NT2/D1 (cell line): ENCODE measurements at regions not wholly inside any gene's neighbourhood (a gene's known extent, or its start where the extent isn't known, plus 50 kb on each side); places are given as distances from the start of the nearest gene placed in this dataset.
"Not testable (repeated sequence)": the region's sequence is repeated elsewhere in the genome, so short reads cannot be mapped to it uniquely, and the experiment has no call there.

Source experiments
- DNase-seq: peaks from one replicate; pipeline ENCODE4 v3.0.0-alpha.2; 2011; ENCODE audit warnings: low read depth, low spot score
- H3K27me3 ChIP-seq: 2 replicates; pipeline ENCODE4 v1.6.0; 2011; ENCODE audit warnings: mild to moderate bottlenecking; ENCODE audit not compliant: insufficient read length, insufficient read depth
- H3K36me3 ChIP-seq: 2 replicates; pipeline ENCODE4 v1.6.1; 2011; ENCODE audit warnings: mild to moderate bottlenecking, low read length, mixed read lengths; ENCODE audit not compliant: insufficient read depth, insufficient read length
- H3K4me1 ChIP-seq: 2 replicates; pipeline ENCODE4 v1.5.1; 2011; ENCODE audit not compliant: insufficient read depth, insufficient read length
- H3K4me3 ChIP-seq: 2 replicates; pipeline ENCODE4 v1.5.1; 2011; ENCODE audit warnings: low read depth; ENCODE audit not compliant: insufficient read length
- H3K9ac ChIP-seq: 2 replicates; pipeline ENCODE4 v1.6.0; 2011; ENCODE audit warnings: low read depth; ENCODE audit not compliant: insufficient read length
- H3K9me3 ChIP-seq: 2 replicates; pipeline ENCODE4 v1.5.1; 2011; ENCODE audit warnings: mild to moderate bottlenecking, low read length; ENCODE audit not compliant: insufficient read depth
- SUZ12 ChIP-seq: IDR thresholded peaks from 2 replicates; pipeline ENCODE4 v1.6.1; 2011; ENCODE audit not compliant: insufficient read length, insufficient read depth; ENCODE audit errors: extremely low read depth
- YY1 ChIP-seq: IDR thresholded peaks from 2 replicates; pipeline ENCODE4 v1.6.1; 2011; ENCODE audit not compliant: insufficient read length, insufficient read depth
- ZNF274 ChIP-seq: IDR thresholded peaks from 2 replicates; pipeline ENCODE4 v1.6.1; 2011; ENCODE audit warnings: mild to moderate bottlenecking, low read depth, low read length

DNA sequence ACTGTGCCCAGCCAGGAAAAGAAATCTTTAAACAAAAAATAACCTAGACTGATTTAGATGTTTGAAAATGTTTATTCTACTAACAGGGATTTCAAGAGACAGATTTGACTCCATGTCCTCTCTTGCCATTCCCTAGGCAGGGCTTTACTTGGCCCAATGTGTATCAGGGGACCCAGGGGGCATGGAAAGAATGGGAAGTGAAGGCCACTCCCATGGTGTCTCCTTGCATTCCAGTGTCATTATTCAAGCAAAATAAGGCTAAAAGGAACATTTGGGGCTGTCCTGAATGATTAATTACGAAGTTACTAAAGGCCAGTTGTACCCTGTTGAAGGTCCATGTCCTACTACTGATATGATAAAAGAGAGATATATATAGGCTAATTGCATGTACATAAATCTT, 151.9 kb upstream of the ATF7IP start:
- Histone ChIP-seq H3K4me1 (peaks cover 3% of the 10 kb centered on the region), H3K4me3 (no peak overlapping the region), H3K9me3 (no peaks in the 10 kb centered on the region), H3K36me3 (no peaks in the 10 kb centered on the region), H3K9ac (no peak overlapping the region), H3K27me3 (no peaks in the 10 kb centered on the region)
- no peak for TF ChIP-seq YY1
- TF ChIP-seq SUZ12, result no peak
- TF ChIP-seq ZNF274, result no peak
- DNase-seq, result no peak

DNA sequence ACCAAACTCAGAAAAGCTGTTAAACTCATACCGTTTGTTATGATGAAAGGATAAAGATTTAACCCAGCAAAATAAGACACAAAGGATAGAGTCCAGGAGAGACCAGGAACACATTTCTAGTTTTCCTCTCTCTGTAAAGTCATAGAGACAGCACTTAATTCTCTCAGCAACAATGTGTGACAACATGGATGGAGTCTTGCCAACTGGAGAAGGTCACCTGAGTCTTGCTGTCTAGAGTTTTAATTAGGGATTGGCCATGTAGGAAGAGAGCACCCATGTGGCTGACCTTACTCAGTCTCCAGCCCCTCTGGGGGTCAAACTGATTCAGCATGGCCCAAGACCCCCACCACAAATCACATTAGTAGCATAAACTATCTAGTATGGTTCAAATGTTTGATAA, 151.0 kb upstream of the ATF7IP start:
- Histone ChIP-seq H3K9me3 (no peaks in the 10 kb centered on the region), H3K27me3 (no peaks in the 10 kb centered on the region)

DNA sequence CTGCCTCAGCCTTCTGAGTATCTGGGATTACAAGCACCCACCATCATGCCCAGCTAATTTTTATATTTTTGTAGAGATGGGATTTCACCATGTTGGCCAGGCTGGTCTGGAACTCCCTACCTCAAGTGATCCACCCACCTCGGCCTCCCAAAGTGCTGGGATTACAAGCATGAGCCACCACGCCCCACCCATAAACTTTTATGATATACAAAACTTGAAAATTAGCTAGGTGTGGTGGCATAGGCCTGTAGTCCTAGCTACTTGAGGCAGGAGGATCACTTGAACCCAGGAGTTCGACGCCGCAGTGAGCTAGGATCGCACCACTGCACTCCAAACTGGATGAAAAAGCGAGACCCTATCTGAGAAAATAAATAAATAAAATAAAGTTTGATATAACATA, 149.5 kb upstream of the ATF7IP start:
- H3K9me3 ChIP-seq, H3K4me3 ChIP-seq, H3K9ac ChIP-seq, H3K36me3 ChIP-seq, H3K27me3 ChIP-seq, DNase-seq, H3K4me1 ChIP-seq: not testable (repeated sequence)

More for the DNA sequence above, 151.0 kb upstream of the ATF7IP start:
- Histone ChIP-seq H3K4me1 (peaks cover 3% of the 10 kb centered on the region), H3K36me3 (no peaks in the 10 kb centered on the region), H3K4me3 (no peak overlapping the region), H3K9ac (no peak overlapping the region)
- TF ChIP-seq SUZ12 (no peak), YY1 (no peak), ZNF274 (no peak)
- DNase-seq, result no peak

DNA sequence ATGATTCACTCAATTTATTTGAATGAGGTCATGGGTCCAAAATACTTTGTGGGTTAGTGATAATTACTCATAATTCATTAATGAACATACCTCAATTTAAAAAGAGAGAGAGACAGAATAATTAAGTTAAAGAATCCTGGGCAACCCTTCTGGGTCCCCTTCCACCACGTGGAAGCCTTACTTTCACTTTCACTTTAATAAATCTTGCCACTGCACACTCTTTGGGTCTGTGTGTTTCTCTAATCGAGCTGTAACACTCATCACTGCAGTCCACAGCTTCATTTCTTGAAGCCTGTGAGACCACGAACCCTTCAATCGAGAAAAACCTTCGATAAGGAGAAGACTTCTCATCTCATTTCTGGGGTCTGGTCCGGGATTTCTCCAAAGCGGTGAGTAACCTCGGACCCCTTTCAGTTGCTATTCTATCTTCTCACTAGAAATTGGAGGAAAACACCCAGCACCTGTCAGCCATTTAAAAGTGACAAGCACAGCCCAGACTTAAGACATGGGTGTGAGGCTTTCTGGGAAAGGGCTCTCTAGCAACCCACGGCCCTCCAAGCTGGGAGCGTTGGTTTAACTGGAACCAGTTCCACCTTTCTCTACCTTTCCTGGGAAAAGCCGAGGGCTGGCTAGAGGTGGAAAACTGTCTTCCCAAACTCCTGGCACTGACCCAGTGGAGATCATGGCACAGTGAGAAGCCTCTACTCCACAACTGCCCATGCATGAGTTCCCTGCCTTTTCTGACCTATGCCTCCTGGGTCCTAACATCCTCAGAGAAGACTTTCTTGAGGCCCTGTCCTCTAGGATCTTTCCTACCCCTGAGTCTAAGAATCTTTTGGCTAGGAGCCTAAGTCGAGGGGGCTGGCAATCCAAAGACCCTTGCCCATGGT, 148.8 kb upstream of the ATF7IP start:
- Histone ChIP-seq H3K9ac (no peak overlapping the region), H3K4me3 (no peak overlapping the region), H3K9me3 (peaks cover 8% of the 10 kb centered on the region; the same call in 1 of the 2 replicates), H3K27me3 (no peaks in the 10 kb centered on the region), H3K4me1 (peaks cover 3% of the 10 kb centered on the region), H3K36me3 (no peaks in the 10 kb centered on the region)
- no peak for DNase-seq
- TF ChIP-seq SUZ12 (no peak), YY1 (no peak), ZNF274 (no peak)

DNA sequence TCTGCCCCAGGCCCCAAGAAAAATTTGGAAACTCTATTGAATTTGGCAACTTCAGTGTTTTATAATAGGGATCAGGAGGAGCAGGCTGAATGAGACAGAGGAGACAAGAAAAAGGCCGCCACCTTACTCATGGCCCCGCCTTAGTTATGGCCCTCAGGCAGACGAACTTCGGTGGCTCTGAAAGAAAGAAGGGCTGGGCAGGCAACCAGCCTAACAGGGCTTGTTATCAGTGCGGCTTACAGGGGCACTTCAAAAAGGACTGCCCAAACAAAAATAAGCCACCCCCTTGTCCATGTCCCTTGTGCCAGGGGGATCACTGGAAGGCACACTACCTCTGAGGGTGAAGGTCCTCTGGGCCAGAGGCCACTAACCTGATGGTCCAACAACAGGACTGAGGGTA, 146.3 kb upstream of the ATF7IP start:
- TF ChIP-seq SUZ12 (no peak), ZNF274 (no peak), YY1 (no peak)
- Histone ChIP-seq H3K36me3 (no peaks in the 10 kb centered on the region), H3K4me1 (no peaks in the 10 kb centered on the region), H3K9me3 (peaks cover 8% of the 10 kb centered on the region; the same call in 1 of the 2 replicates), H3K9ac (no peak overlapping the region), H3K4me3 (no peak overlapping the region), H3K27me3 (no peaks in the 10 kb centered on the region)
- DNase-seq, result no peak

DNA sequence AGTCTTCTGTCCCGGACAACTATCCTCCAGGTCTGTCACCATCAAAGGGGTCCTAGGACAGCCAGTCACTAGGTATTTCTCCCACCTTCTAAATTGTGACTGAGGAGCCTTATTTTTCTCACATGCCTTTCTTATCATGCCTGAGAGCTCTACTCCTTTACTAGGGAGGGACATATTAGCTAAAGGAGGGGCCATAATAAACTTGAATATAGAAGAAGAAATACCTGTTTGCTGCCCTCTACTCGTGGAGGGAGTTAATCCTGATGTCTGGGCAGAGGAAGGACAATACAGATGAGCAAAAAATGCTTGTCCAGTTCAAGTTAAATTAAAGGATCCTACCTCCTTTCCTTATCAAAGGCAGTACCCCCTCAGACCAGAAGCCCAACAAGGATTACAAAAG, 145.8 kb upstream of the ATF7IP start:
- not testable (repeated sequence) for H3K4me3 ChIP-seq, H3K27me3 ChIP-seq, DNase-seq, H3K9ac ChIP-seq, H3K4me1 ChIP-seq, H3K9me3 ChIP-seq, H3K36me3 ChIP-seq

DNA sequence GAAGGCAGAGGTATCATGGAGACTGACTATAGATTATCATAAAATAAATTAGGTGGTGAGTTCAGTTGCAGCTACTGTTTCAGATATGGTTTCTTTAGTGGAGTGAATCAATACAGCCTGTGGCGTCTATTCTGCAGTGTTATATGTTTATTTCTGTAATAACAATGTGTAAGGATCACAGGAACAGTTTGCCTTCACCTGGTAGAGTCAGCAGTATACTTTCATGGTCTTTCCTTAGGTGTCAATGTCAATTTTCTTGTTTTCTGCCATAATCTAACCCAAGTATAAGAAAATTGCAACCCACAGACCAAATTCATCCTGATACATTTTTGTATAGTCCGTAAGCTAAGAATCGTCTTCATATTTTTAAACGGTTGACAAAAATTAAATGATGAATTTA, 140.4 kb upstream of the ATF7IP start:
- H3K4me3 ChIP-seq, result no peak overlapping the region
- H3K9ac ChIP-seq, result no peak overlapping the region
- H3K27me3 ChIP-seq, result no peaks in the 10 kb centered on the region
- TF ChIP-seq ZNF274 (no peak), SUZ12 (no peak), YY1 (no peak)
- no peaks in the 10 kb centered on the region for H3K36me3 ChIP-seq
- peaks cover 12% of the 10 kb centered on the region for H3K9me3 ChIP-seq
- H3K4me1 ChIP-seq, result no peaks in the 10 kb centered on the region
- DNase-seq, result no peak

DNA sequence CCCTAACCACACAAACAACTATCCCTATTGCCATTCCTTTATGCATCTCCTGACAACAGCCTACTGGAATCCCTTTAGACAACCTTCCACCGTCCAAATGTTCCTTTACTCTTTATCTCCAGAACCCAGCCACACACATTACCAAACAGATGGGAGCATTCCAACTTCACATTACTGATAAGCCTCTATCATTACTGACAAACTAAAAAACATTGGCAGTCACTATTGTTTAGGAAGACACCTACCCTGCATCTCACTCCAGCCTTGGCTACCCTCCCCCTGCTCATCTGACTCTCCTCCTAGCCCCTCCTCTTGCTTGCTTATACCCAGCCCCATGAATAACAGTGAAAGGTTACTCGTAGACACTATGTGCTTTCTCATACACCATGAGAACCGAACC, 130.3 kb upstream of the ATF7IP start:
- H3K36me3 ChIP-seq, H3K27me3 ChIP-seq, DNase-seq, H3K4me3 ChIP-seq, H3K9ac ChIP-seq, H3K9me3 ChIP-seq, H3K4me1 ChIP-seq: not testable (repeated sequence)

DNA sequence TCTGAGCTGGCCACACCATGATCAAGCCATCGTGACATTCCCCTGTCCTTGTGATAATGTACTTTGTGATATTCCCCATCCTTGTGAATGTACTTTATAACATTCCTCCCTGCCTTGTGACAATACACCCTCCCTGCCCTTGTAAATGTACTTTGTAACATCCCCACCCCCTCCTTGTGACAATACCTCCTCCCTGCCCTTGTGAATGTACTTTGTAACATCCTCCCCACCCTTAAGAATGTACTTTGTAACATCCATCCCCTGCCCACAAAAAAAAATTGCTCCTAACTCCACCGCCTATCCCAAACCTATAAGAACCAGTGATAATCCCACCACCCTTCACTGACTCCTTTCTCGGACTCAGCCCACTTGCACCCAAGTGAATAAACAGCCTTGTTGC, 128.8 kb upstream of the ATF7IP start:
- not testable (repeated sequence) for H3K36me3 ChIP-seq, H3K4me1 ChIP-seq, H3K27me3 ChIP-seq, H3K9me3 ChIP-seq, H3K4me3 ChIP-seq, H3K9ac ChIP-seq, DNase-seq
